ENCODE measurements at regions not wholly inside any gene's neighbourhood (a gene's known extent, or its start where the extent isn't known, plus 50 kb on each side); places are given as distances from the start of the nearest gene placed in this dataset.

- H3K79me2 ChIP-seq (ENCODE audit: insufficient read depth, low read length), result no peaks in the 10 kb centered on the region
- no peaks in the 10 kb centered on the region for H4K20me1 ChIP-seq (ENCODE audit: low read depth, low read length)
- H3K36me3 ChIP-seq (ENCODE audit: low read length), result no peaks in the 10 kb centered on the region
- H3K9ac ChIP-seq (ENCODE audit: low read length), result no peak overlapping the region
- no peaks in the 10 kb centered on the region for H3K9me2 ChIP-seq (replicated peaks; ENCODE audit: insufficient read depth, low read length)
- no peaks in the 10 kb centered on the region for H3F3A ChIP-seq (ENCODE audit: insufficient read depth)
- TF ChIP-seq CTCF (IDR thresholded peaks at IDR 0.05; ENCODE audit: insufficient read depth, low read length, poor library complexity, severe bottlenecking) (no peak), EZH2phosphoT487 (conservative IDR thresholded peaks at IDR 0.05; ENCODE audit: low read length) (no peak)
- no peak overlapping the region for H3K4me2 ChIP-seq (ENCODE audit: low read depth, low read length, poor library complexity, severe bottlenecking)
- H3K4me3 ChIP-seq (ENCODE audit: insufficient read depth, low read length, poor library complexity, severe bottlenecking), result no peak overlapping the region
- no peaks in the 10 kb centered on the region for H3K9me3 ChIP-seq (ENCODE audit: insufficient read depth, low read length)
- no peak overlapping the region for H2AFZ ChIP-seq (ENCODE audit: low read depth, low read length, severe bottlenecking)
- H3K27ac ChIP-seq (ENCODE audit: low read depth, low read length), result no peak overlapping the region
- no peaks in the 10 kb centered on the region for H3K27me3 ChIP-seq (ENCODE audit: low read length)
These were observed 298.7 kb downstream of the CDCA7 start for GRCh38 chr2:173653432-173653805.

GRCh38 chr2:173654161-173654895, 299.7 kb downstream of the CDCA7 start:
- no peak overlapping the region for H2AFZ ChIP-seq (ENCODE audit: low read depth, low read length, severe bottlenecking)
- H3K79me2 ChIP-seq (ENCODE audit: insufficient read depth, low read length), result no peaks in the 10 kb centered on the region
- H3K9me2 ChIP-seq (replicated peaks; ENCODE audit: insufficient read depth, low read length), result no peaks in the 10 kb centered on the region
- TF ChIP-seq CTCF (IDR thresholded peaks at IDR 0.05; ENCODE audit: insufficient read depth, low read length, poor library complexity, severe bottlenecking) (no peak), EZH2phosphoT487 (conservative IDR thresholded peaks at IDR 0.05; ENCODE audit: low read length) (no peak)
- H3K4me3 ChIP-seq (ENCODE audit: insufficient read depth, low read length, poor library complexity, severe bottlenecking), result no peak overlapping the region
- no peak overlapping the region for H3K27ac ChIP-seq (ENCODE audit: low read depth, low read length)
- H4K20me1 ChIP-seq (ENCODE audit: low read depth, low read length), result no peaks in the 10 kb centered on the region
- no peak overlapping the region for H3K9ac ChIP-seq (ENCODE audit: low read length)
- H3K9me3 ChIP-seq (ENCODE audit: insufficient read depth, low read length), result no peaks in the 10 kb centered on the region
- no peaks in the 10 kb centered on the region for H3K36me3 ChIP-seq (ENCODE audit: low read length)
- H3K4me2 ChIP-seq (ENCODE audit: low read depth, low read length, poor library complexity, severe bottlenecking), result no peak overlapping the region
- no peaks in the 10 kb centered on the region for H3F3A ChIP-seq (ENCODE audit: insufficient read depth)
- H3K27me3 ChIP-seq (ENCODE audit: low read length), result no peaks in the 10 kb centered on the region

DNA sequence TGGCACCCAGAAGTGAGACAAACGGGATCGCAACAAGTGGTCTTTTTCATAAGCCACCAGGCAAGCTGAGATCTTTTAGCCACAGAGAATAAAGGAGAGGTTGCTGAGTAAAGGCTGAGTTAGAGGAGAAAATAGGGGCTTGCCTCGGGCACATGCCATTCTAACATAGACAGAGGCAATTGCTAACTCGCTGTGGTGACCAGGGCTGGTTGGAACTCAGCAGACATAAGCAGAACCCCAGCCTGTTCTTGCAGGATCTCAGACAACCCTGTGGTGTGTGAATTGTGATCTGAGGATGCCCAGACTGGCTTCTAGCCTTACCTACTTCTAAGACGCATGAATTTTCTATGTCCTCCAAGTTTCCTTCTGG, 300.2 kb downstream of the CDCA7 start:
- Histone ChIP-seq H3K36me3 (ENCODE audit: low read length) (no peaks in the 10 kb centered on the region), H3K4me3 (ENCODE audit: insufficient read depth, low read length, poor library complexity, severe bottlenecking) (no peak overlapping the region), H3K9me2 (replicated peaks; ENCODE audit: insufficient read depth, low read length) (no peaks in the 10 kb centered on the region), H3F3A (ENCODE audit: insufficient read depth) (no peaks in the 10 kb centered on the region), H4K20me1 (ENCODE audit: low read depth, low read length) (no peaks in the 10 kb centered on the region), H3K27ac (ENCODE audit: low read depth, low read length) (no peak overlapping the region), H3K9ac (ENCODE audit: low read length) (no peak overlapping the region), H2AFZ (ENCODE audit: low read depth, low read length, severe bottlenecking) (no peak overlapping the region), H3K79me2 (ENCODE audit: insufficient read depth, low read length) (no peaks in the 10 kb centered on the region), H3K27me3 (ENCODE audit: low read length) (no peaks in the 10 kb centered on the region), H3K9me3 (ENCODE audit: insufficient read depth, low read length) (no peaks in the 10 kb centered on the region), H3K4me2 (ENCODE audit: low read depth, low read length, poor library complexity, severe bottlenecking) (no peak overlapping the region)
- TF ChIP-seq EZH2phosphoT487 (conservative IDR thresholded peaks at IDR 0.05; ENCODE audit: low read length), result no peak
- no peak for TF ChIP-seq CTCF (IDR thresholded peaks at IDR 0.05; ENCODE audit: insufficient read depth, low read length, poor library complexity, severe bottlenecking)
